HS-5 (cell line): ENCODE measurements at regions not wholly inside any gene's neighbourhood (a gene's known extent, or its start where the extent isn't known, plus 50 kb on each side); places are given as distances from the start of the nearest gene placed in this dataset.
"Not testable (repeated sequence)": the region's sequence is repeated elsewhere in the genome, so short reads cannot be mapped to it uniquely, and the experiment has no call there.

Experiments used
- DNase-seq: peaks from one replicate; pipeline ENCODE4 v3.0.0-alpha.2; 2012; ENCODE audit warnings: low read depth

GRCh38 chr2:13597176-13597575 lies 880.4 kb downstream of the TRIB2 start:
- peak; percentile 30 for DNase-seq

DNA sequence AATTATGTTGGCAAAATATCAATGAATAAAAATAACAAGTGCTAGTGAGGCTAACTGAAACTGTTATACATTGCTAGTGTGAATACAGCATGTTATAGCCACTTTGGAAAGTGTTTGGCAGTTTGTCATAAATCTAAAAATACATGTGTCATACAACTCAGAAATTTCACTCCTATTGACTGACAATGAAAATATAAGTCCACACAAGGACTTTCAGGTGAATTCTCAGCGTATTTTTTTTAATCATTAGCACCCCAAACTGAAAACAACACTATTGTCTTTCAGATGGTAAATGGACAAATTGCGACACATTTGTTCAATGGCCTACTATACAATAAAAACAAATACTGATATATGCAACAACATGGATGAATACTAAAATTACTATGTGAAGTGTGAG lies 884.8 kb downstream of the TRIB2 start:
- DNase-seq, result no peak

DNA sequence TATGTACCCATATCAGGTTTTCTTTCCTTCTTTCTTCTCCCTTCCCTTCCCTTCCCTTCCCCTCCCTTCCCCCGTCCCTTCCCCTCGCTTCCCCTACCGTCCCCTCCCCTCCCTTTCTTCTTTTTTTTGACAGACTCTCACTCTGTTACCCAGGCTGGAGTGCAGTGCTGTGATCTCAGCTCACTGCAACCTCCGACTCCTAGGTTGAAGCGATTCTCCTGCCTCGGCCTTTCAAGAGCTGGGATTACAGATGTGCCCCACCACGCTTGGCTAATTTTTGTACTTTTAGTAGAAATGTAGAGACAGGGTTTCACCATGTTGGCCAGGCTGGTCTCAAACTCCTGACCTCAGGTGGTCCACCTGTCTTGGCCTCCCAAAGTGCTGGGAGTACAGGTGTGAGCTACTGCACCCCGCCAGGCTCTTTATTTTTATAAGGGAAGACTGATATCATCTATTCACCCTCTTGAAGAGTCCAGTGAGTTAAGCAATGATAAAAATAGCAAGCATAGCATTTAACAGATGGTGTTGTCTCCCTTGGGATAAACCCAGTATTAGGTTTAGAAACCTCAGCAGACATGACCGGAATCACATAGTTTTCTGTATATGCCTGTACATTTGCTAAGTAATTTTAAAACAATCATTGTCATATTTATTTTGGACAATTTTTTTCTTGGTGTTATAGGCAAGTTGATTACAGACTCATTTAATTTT lies 888.4 kb downstream of the TRIB2 start:
- DNase-seq, result no peak

GRCh38 chr2:13607139-13607538 lies 890.4 kb downstream of the TRIB2 start:
- DNase-seq, result no peak

DNA sequence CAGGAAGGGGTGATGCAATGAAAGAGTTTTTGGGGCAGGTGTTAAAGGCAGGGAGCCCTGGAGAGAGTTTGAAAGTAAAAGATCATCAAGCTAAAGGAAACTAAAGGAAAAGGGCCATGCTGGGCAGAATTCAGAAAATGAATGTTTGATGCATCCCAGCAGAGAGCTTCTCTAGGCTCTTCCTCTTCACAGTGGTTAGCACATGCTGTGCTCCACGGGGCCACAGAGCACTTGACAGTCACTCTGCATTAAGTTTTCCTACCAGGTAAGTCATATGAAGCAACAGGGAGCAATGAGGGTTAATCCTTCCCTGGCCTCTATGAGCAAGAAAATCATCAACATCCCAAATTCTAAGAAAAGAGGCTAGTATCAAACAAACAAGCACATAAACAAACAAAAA lies 895.2 kb downstream of the TRIB2 start:
- DNase-seq, result no peak

- no peak for DNase-seq
Measured at GRCh38 chr2:13616059-13616458, 899.3 kb downstream of the TRIB2 start.

DNA sequence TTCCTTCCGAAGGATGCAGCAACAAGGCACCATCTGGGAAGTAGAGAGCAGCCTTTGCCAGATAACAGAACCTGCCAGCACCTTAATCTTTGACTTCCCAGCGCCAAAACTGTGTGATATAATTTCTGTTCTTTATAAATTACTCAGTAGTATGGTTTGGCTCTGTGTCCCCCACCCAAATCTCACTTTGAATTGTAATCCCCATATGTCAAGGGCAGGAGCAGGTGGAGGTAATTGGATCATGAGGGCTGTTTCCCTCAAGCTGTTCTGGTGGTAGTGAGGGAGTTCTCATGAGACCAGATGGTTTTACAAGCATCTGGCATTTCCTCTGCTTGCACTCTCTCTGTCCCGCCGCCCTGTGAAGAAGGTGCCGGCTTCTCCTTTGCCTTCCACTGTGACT lies 899.9 kb downstream of the TRIB2 start:
- no peak for DNase-seq

- DNase-seq, result no peak
Measured at GRCh38 chr2:13628122-13628521, 911.4 kb downstream of the TRIB2 start.

- DNase-seq, result no peak
Measured at GRCh38 chr2:13638181-13638580, 921.4 kb downstream of the TRIB2 start.

DNA sequence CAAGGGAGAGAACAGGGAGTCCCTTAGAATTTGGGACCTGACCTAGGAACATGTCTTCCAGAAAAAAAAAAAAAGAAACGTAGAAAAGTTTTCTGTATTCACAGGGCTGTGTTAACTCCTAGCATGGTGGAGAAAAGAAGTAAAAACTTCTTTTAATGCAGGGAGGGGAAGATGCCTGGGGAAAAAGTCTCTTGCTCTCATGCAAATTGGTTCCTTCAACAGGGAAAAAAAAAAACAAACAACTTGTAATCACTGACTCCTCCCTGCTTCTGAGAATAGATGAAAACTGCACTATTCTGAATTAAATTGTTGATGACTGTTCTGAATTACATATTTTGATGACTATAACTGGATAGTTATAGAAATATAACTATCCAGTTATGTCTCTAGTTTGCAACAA lies 933.2 kb downstream of the TRIB2 start:
- DNase-seq, result no peak

- no peak for DNase-seq
Measured at GRCh38 chr2:13650586-13651180, 933.9 kb downstream of the TRIB2 start.

- no peak for DNase-seq
Measured at GRCh38 chr2:13651684-13652131, 935.0 kb downstream of the TRIB2 start.

GRCh38 chr2:13652531-13653313 lies 936.0 kb downstream of the TRIB2 start:
- DNase-seq, result peak; percentile 81

DNA sequence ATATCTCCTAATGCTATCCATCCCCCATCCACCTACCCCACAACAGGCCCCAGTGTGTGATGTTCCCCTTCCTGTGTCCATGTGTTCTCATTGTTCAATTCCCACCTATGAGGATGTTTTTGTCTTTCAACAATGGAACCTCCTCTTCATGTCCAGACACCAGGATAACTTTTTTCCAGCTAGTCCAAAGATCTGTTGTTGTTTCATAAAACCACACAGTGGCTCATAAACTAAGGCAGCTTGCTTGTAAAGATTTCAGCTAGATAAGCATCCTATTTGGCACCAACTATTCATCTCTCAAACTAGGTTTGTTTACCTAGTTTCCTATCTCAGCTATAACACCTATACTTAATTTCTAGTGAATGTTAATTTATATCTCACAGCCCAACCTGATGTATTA lies 937.7 kb downstream of the TRIB2 start:
- no peak for DNase-seq

GRCh38 chr2:13660231-13660630 lies 943.5 kb downstream of the TRIB2 start:
- no peak for DNase-seq

GRCh38 chr2:13662055-13662454 lies 945.3 kb downstream of the TRIB2 start:
- peak; percentile 74 for DNase-seq

DNA sequence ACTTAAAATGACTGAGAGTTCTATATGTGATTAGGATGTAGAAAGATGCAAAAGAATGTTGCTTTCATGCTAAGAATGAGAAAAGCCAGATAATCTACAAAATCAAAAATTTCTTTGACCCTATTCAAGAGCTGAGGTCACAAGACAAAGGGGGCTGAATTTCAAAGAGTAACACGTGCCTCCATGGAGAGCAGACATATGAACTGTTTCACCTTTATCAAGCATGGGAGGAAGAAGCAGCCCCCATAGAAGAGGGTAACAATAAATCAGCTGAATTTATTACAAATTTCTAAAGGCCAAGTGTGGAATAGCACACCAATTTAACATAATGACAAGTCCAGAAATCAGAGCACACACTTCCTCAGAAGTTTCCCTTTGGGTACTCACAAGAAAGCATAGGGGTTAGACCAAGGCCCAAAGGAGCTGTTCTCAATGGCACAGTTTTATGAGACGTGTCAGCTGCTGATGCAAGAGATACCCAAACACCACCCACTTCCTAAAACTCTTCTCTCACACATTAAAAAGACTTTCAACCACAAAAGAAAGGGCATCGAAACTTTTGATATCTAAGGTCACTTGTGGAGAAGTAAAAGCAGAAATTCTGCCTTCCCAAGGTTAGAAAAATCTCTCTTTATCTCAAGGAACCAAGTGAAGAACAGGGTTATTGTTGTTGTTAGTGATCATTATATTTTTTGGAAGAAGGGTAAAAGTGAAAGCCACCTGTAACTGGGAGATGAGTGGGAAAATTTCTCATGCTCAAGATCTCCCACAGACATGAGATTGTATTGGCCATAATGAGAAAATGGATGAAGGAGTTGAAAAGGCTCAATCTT lies 950.1 kb downstream of the TRIB2 start:
- DNase-seq, result no peak

GRCh38 chr2:13667415-13667757 lies 950.6 kb downstream of the TRIB2 start:
- DNase-seq, result no peak

- DNase-seq, result no peak
Measured at GRCh38 chr2:13669607-13670006, 952.9 kb downstream of the TRIB2 start.

DNA sequence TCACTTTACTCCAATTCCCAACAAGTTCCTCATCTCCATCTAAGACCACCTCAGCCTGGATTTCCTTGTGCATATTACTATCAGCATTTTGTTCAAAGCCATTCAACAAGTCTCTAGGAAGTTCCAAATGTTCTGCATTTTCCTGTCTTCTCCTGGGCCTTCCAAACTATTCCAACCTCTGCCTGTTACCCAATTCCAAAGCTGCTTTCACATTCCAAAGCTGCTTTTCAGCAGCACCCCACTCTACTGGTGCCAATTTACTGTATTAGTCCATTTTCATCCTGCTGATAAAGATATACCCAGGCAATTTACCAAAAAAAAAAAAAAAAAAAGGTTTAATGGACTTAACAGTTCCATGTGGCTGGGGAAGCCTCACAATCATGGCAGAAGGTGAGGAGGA lies 957.1 kb downstream of the TRIB2 start:
- not testable (repeated sequence) for DNase-seq

DNA sequence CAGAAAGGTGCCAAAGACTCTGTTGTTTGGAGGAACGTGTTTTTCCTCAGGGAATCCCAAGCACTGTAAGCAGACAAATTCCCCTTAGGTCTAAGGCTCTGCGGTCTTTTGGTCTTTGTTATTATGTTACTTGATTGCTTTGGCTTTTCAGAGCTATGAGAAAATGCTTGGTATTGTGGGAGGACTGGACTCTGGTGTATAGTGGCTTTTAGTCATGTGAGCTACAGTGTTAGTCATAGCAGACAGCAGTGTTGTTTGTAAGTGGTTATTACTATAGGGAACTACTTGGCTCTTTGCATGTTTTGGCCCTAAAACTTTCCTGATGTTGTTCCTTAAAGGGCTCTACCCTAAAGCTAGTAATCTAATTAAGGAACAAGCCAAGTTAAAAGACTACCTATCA lies 956.2 kb upstream of the LRATD1 start:
- DNase-seq, result peak; percentile 29

- no peak for DNase-seq
Measured at GRCh38 chr2:13681936-13682335, 950.6 kb upstream of the LRATD1 start.
